ENCODE measurements at regions not wholly inside any gene's neighbourhood (a gene's known extent, or its start where the extent isn't known, plus 50 kb on each side); places are given as distances from the start of the nearest gene placed in this dataset.
"Not testable (repeated sequence)": the region's sequence is repeated elsewhere in the genome, so short reads cannot be mapped to it uniquely, and the experiment has no call there.

- Histone ChIP-seq H3K4me3 (no peak overlapping the region), H3K27ac (no peak overlapping the region)
These were observed 104.0 kb downstream of the GJA1 start for GRCh38 chr6:121539439-121539838.

DNA sequence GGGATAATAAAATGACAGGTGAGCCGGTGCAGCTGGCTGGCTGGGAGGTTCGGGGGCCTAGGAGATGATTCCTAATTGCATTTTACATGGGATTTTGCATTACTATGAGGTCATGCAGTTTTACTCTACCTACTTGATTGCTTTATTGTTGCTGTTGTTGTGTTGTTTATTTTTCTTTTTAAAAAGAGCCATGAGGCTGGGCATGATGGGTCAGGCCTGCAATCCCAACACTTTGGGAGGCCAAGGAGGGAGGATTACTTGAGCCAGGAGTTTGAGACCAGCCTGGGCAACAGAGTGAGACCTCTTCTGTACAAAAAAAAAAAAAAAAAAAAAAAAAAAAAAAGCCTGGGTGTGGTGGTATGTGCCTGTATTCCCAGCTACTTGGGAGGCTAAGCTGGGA lies 104.8 kb downstream of the GJA1 start:
- Histone ChIP-seq H3K27ac (no peak overlapping the region), H3K4me3 (no peak overlapping the region)

GRCh38 chr6:121544691-121545090 lies 109.2 kb downstream of the GJA1 start:
- H3K4me3 ChIP-seq, result no peak overlapping the region
- H3K27ac ChIP-seq, result peak overlapping the region in 3 of 21 experiments; percentile 5 to 64 (median 28)

- peak overlapping the region in 3 of 21 experiments; percentile 18 to 62 (median 27) for H3K27ac ChIP-seq
- no peak overlapping the region for H3K4me3 ChIP-seq
These were observed 112.7 kb downstream of the GJA1 start for GRCh38 chr6:121548131-121548530.

- H3K27ac ChIP-seq, result peak overlapping the region in 11 of 21 experiments; percentile 9 to 78 (median 62)
- H3K4me3 ChIP-seq, result no peak overlapping the region
These were observed 114.3 kb downstream of the GJA1 start for GRCh38 chr6:121549736-121550135.

GRCh38 chr6:121550491-121551010 lies 115.1 kb downstream of the GJA1 start:
- H3K27ac ChIP-seq, result peak overlapping the region in 12 of 21 experiments; percentile 9 to 78 (median 55)
- H3K4me3 ChIP-seq, result no peak overlapping the region

DNA sequence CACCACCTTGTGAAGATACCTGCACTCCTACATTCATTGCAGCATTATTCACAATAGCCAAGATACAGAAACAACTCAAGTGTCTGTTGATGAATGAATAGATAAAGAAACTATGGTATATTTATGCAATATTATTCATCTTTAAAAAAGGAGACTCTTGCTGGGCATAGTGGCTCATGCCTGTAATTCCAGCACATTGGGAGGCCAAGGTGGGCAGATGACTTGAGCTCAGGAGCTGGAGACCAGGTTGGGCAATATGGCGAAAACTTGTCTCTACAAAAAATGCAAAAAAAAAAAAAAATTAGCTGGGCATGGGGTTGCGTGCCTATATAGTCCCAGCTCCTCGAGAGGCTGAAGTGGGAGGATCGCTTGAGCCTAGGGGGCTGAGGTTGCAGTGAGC lies 119.8 kb downstream of the GJA1 start:
- Histone ChIP-seq H3K27ac (no peak overlapping the region), H3K4me3 (no peak overlapping the region)

- not testable (repeated sequence) for H3K4me3 ChIP-seq, H3K27ac ChIP-seq
These were observed 120.7 kb downstream of the GJA1 start for GRCh38 chr6:121556149-121556548.

DNA sequence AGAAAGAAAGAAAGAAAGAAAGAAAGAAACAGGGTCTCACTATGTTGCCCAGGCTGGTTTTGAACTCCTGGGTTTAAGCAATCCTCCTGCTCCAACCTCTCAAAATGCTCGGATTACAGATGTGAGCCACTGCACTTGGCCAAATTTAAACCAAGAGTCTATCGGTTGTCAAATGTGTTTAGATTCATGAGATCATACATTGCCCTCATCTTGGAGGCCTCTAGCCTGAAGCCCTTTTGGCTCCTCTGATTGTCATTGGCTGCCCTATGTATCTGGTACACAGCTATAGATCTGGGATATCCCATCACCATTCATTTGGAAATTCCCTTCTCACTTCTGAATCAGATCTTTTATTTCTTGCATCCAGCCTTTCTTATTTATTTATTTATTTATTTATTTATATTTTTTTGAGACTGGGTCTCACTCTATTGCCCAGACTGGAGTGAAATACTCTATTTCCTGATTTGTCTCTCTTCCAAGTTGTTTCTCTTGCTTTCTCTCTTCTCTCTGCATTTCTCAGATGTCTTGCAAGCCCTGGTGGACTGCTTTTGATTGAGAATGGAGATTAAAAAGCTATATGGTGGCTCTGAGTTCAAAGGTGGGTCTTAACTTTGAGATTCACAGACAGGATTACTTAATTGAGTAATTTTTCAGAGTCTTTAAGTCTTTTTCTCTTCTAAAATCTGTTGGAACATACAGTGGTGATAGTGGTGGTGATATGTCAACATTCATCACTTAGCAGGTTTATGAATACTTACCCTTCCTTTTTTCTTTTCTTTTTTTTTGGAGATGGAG lies 121.9 kb downstream of the GJA1 start:
- H3K27ac ChIP-seq, result no peak overlapping the region
- no peak overlapping the region for H3K4me3 ChIP-seq

GRCh38 chr6:121559611-121560269 lies 124.3 kb downstream of the GJA1 start:
- Histone ChIP-seq H3K4me3 (no peak overlapping the region), H3K27ac (no peak overlapping the region)

- no peak overlapping the region for H3K27ac ChIP-seq
These were observed 125.0 kb downstream of the GJA1 start for GRCh38 chr6:121560476-121560875.

GRCh38 chr6:121563286-121563685 lies 127.8 kb downstream of the GJA1 start:
- Histone ChIP-seq H3K27ac (no peak overlapping the region), H3K4me3 (no peak overlapping the region)

More at GRCh38 chr6:121560476-121560875, 125.0 kb downstream of the GJA1 start:
- H3K4me3 ChIP-seq, result no peak overlapping the region

DNA sequence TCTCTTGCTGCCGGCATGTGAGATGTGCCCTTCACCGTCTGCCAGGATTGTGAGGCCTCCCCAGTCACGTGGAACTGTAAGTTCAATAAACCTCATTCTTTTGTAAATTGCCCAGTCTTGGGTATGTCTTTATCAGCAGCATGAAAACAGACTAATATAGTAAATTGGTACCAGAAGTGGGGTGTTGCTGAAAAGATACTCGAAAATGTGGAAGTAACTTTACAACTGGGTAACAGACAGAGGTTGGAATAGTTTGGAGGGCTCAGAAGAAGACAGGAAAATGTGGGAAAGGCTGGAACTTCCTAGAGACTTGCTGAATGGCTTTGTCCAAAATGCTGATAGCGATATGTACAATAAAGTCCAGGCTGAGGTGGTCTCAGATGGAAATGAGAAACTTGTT lies 129.1 kb downstream of the GJA1 start:
- H3K27ac ChIP-seq, H3K4me3 ChIP-seq: not testable (repeated sequence)

GRCh38 chr6:121571455-121571854 lies 136.0 kb downstream of the GJA1 start:
- no peak overlapping the region for H3K27ac ChIP-seq

DNA sequence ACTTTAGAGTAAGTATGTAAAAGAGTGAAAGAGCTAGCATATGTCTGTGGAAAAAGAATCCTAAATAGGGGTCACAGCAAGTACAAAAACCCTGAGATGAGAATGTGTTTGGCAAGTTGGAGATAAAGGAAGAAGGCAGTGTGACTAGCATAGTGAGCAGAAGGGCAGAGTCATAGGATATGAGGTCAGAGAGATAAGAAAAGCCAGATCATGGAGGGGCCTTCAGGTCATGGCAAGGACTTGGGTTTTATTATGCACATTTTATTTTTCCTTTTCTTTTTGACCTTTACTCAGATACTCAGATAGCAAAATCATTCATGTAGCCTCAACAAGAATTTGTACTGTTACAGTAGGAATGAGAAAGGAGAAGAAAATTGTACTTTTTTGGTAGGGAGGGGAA lies 138.0 kb downstream of the GJA1 start:
- Histone ChIP-seq H3K27ac (peak overlapping the region in 4 of 21 experiments; percentile 16 to 54 (median 29)), H3K4me3 (no peak overlapping the region)

More at GRCh38 chr6:121571455-121571854, 136.0 kb downstream of the GJA1 start:
- H3K4me3 ChIP-seq, result no peak overlapping the region

GRCh38 chr6:121578216-121578615 lies 142.8 kb downstream of the GJA1 start:
- H3K4me3 ChIP-seq, result no peak overlapping the region
- no peak overlapping the region for H3K27ac ChIP-seq

DNA sequence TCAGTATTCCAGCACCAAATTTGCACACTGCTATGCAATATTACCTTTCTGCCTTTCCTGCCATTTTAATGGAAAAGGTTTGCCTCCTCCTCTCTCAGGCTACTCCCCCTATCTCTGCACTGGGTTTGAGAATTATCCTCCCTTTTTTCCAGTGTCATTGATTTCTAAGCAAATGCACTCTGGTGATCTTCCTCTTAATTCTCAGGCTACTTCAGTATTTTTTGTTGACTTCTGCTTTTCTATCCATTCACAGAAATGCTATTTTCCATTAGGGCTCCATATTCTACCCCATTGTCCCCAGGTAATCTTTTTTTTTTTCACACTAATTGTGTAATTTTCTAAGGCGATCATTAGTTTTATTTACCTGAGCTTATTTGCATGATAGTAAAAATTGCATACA lies 144.0 kb downstream of the GJA1 start:
- H3K27ac ChIP-seq, result no peak overlapping the region
- no peak overlapping the region for H3K4me3 ChIP-seq

DNA sequence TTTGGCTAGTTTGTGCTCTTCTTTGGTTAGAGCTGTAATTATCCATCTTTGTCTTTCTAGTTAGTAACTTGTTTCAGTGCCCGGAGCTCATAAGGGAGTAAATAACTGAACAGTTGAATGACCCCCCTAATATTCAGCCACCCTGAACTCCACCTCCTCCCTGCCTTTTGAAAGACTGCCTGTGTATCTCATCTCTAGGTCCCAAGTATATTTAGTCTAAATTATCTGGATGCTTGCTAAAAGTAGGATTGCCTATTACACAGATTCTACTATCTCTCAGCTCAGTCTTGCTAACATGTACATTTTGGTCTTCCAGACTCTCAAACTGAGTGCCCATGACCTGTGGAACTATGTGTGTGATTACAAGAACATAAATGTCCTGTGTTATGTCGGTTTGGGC lies 145.9 kb downstream of the GJA1 start:
- Histone ChIP-seq H3K4me3 (no peak overlapping the region), H3K27ac (no peak overlapping the region)

DNA sequence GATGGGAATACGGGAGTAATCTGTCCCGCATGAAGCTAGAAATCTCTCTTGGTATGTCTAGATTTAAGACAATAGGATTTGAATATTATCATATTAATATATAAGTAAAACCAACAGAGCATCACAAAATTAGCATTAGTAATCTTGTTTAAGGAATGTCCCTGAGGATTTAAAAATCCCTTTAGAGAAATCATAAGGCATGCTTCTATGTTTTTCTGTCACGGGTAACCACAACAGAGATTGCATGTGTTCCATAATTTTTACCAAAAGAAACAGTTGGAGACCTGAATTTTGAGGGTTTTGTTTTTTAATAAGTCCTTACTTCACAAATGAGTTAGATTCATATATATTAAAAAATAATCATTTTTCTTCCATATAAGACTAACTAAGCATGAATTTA lies 146.8 kb downstream of the GJA1 start:
- H3K4me3 ChIP-seq, result no peak overlapping the region
- no peak overlapping the region for H3K27ac ChIP-seq

DNA sequence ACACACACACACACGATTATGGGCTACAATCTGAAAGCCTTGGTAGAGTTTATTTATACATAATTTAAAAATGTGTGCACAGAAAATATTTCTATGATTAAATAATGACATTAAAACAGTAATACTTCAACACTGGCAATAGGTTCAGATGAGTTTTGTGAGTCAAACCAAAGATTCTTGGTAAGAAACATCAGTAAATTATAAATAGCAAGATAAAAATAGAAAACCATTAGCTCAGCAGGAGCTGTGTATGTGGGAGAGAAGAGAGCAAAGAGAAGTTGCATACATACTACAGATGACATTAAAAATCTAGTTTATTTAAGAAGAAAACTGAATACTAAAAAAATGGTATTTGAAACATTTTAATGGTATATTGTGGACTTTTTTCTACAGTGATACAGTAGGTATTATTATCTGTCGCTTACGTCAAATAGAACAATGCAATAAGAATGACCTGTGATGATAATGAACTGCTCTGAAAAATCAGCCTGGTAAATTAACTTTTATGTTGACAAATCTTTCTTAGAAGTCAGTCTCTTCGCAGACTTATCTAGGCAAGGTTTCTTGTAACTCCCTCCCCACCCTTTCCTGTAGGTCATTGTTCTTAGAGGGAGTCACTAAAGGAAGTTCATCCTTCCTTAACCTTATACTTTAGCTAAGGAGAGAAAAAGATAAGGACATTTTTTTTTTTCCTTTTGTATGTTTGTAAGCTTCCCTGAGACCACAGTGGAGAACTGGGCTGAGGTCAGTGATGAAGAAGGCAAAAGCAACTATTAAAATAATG lies 149.3 kb downstream of the GJA1 start:
- Histone ChIP-seq H3K27ac (peak overlapping the region in 1 of 21 experiments; percentile 47), H3K4me3 (no peak overlapping the region)

Measured in skin epidermis (tissue), 12 donors.